HG02763 (cell line): ENCODE measurements at regions not wholly inside any gene's neighbourhood (a gene's known extent, or its start where the extent isn't known, plus 50 kb on each side); places are given as distances from the start of the nearest gene placed in this dataset.

Source experiments
- ATAC-seq: cut with Tn5 transposase; IDR thresholded peaks from one replicate; pipeline ENCODE4 v1.9.1; 2021; ENCODE audit warnings: mild to moderate bottlenecking, moderate library complexity; ENCODE audit not compliant: unreplicated experiment

DNA sequence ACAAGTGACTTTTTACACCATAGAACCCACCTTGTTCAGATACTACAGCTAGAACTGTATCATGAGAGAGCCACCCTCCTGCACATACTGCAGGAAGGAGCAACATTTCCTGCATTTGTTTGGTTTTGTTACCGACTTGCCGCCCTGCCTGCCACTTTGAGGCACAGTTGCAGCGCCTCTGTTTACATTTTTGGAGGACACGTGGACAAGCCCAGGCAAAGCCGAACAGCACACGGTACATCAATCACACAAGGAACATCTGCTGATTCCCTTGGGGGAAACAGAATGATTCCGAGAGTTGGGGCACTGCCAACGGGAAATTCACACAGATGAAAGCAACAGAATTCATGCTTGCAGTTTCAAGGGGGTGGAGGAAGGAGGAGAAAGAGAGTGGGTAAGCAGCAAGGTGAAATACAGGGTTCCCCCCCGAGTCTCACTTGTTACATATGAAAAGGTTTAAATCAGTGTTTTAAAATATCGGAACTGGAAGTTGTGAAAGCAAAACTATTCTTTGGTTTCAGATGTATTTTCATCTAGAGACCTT, 110.7 kb downstream of the BTG1 start:
- ATAC-seq = peak; percentile 71

DNA sequence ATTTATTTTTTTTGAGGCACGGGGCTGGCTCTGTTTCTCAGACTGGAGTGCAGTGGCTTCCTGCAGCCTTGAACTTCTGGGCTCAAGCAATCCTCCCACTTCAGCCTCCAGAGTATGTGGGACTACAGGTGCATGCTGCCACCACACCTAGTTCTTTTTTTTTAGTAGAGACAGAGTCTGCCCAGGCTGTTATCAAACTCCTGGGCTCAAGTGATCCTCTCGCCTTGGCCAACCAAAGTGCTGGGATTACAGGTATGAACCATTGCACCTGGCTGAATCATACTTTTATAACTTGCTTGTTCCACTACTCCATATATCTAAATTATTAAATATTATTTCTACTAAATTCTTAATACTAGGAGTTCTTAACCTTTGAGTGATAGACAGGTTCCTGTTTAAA, 111.6 kb downstream of the BTG1 start:
- ATAC-seq = no peak

DNA sequence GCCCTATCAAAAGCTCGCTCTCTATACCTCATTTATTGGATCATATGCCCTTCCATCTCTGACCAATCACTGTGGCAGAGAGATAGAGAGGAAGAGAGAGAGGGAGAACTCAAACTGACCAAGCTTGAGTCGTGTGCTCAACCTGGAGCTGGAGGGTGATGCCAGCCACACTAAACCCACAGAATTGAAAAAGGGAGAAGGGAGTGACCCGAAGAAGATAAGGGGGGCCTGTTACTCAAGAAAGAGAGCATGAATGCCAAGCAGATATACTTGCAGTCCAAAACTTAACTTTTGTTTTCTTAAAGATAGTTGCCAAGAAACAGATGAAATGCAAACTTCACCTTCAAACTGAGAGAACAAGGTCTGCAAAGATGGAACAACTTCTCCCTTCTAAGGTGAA, 112.7 kb downstream of the BTG1 start:
- ATAC-seq = no peak

DNA sequence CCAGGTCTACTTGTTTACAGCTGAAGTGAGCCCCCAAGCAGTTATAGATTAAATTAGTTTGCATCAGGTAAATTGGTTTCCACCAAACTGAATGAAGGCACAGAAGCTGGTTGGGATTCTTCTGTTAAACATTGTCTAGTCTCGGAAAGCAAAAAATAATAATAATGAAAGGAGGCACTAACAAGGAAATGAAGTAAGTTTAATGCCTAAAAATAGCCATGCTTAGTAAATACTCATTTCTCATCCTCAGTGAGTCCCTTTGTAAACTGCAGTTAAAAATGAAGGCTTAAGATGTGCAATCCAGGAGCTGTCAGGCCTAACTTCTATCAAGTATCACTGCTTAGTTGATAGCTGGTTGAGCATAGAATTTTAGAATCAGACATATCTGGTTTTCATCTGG, 113.5 kb downstream of the BTG1 start:
- ATAC-seq = no peak

DNA sequence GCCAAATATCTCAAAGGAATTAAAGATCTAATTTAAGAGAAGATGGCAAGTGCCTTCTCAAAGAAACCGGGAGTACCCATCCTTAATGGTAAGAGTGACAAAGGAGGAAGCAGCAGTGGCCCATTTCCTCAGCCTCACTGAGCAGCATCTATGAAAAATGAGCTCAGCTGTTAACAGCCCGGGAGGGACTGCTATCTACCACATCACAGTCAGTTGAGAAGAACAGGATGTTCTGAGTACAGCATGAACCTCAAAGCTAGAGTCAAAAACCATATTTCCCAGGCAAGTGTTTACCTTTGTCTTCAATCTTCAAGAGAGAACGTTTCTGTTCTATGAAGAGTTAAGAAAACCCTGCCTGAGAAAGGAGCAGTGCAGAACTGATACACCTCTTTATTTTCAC, 115.0 kb downstream of the BTG1 start:
- ATAC-seq = peak; percentile 49

DNA sequence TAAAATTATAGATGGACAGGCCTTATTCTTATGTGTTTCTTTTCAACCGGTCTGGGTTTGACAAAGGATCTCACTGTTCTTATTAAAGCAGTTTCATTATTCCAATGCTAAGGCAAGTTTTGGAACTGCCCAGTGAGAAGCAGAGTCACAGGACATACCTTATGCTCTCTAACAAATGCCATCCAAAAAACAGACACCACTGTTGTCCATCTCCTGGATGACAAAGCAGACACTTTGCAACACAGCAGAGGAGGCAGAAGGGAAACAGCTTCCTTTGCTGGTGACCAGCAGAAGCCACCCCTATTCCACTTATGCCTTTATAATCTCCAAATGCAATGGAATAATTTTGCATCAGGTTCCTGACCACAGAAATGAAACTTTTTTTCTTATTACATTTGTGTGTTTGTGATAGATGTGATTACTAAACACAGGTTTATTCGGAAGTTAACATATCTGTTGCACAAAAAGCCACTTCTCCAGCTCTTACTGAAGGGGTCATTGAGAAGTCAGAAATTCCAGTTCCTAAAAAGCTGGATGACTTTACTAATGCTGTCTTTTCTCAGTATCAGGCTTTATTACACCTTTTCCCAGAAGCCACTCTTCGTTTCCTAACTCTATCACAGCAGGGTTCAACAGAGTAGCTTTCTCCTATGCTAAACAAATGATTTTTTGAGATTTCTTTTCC, 115.6 kb downstream of the BTG1 start:
- no peak for ATAC-seq

DNA sequence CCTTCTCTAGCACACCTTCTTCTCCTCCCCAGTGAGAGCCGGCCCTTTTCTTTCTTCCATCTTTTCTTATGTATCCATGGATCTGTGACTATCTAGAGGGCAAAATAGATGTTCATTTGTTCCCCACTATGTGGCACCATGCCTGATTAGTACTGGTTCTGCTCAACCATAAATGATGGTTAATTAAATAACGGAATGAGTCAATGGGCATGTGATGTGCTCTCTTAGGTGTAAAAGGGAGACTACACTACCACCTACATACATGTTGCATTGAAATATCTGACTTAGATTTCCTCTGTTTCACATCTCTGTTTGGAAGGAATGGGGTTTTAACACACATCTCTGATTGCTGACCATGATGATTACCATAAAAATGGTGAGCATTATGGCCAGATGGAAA, 116.5 kb downstream of the BTG1 start:
- ATAC-seq = no peak

DNA sequence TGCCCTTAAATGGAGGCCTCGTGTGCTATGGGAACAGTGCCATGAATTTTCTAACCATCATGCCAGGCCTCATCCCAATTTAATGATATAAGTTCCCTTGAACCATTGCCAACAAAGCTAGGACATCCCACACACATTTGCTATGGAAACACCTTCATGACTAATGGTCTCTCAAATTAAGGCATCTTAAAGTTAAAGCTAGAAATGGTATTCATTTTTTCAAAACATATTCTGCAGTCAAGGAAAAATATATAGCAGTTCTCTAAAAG, 117.3 kb downstream of the BTG1 start:
- ATAC-seq = no peak

DNA sequence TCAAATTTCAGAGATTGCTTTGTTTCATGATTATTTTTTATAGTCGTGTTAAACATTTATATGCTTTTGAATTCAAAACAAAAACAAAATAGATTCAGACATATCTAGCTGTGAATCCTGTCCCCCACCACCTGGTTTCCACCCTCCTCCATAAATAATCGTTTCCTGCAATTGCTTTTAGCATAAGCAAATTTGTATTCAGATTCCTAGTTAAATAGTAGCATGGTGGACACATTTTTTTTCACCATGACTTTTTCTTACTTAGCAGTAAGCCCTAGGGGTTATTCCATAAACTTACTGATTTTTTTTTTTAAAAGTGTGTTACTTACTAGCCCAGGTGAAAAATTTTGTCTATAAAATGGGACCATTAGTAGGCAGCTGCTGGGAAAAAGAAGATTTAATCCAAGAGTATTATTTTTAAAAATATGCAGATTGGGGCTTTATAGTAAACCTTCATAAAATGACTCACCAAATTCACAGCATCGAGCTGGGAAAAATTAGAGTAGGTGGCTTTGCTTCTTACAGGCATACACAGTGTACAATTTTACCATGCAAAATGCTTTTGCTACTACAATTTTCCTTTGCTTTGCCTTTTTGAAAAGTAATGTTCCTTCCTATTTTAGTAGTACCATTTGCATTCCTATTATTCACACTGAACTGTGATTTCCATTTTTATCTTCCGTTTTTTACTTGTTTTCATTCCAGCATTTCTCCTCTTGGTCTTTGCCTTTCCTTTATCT, 117.8 kb downstream of the BTG1 start:
- ATAC-seq = no peak

DNA sequence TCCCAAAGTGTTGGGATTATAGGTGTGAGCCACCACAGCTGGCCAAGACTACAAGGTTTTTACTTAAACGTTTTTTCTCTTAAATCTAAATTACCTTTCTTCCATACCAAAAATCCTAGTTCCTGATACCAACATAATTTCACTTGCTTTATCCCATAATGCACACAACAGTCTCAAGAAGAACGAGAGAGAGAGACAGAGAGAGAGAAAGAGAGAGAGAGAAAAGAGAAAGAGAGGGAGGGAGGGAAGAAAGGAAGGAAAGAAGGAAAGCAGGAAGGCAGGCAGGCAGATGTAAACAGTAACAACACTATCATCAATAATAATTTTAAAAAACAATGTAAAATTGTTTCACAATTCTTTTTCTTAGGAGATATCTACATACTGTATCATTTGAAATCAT, 118.4 kb downstream of the BTG1 start:
- ATAC-seq = no peak

DNA sequence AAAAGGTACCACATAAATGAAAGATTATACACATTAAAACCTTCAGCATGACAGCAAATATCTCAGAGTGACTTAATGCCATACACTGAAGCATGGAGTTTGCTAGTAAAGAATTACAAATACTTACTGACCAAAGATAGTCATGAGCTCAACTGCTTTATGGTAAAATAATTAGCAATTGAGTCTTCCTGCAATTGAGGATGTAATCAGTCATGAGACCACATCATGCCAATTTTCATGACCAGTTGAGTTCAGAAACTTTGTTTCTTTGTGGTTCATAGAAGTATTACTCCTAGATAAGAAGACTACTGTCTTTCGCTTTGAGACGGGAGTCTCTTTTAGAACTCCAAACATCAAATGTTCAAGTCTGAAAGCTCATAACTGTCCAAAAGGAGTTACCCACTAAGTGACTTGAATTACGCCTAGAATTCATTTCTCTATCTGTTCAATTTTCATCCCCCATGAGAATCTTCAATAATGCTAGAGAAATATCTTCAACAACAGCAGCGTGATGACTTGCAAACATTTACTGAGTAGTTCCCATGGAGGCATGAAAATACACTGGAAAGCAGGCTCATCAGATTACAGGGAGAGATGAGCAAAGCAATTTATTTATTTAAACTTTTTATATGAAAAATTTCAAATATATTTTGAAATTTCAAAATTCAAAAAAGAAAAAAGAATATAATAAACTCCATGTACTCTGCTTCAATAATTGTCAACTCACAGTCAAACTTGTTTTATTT, 120.0 kb downstream of the BTG1 start:
- ATAC-seq = no peak

DNA sequence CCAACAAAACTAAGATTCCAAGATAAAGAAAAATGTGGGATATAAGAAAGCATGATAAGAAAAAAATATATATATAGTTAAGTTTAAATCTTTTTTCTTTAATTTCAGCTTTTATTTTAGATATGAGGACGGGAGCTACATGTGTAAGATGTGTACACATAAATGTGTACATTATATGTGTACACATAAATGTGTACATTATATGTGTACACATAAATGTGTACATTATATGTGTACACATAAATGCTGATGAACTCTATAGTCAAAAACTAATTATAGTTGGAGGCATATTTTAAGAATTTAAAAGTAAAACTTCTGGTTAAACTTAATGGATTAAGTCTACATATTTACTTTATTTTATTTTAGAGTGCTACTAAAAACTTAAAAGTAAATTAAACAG, 123.6 kb downstream of the BTG1 start:
- ATAC-seq = no peak

DNA sequence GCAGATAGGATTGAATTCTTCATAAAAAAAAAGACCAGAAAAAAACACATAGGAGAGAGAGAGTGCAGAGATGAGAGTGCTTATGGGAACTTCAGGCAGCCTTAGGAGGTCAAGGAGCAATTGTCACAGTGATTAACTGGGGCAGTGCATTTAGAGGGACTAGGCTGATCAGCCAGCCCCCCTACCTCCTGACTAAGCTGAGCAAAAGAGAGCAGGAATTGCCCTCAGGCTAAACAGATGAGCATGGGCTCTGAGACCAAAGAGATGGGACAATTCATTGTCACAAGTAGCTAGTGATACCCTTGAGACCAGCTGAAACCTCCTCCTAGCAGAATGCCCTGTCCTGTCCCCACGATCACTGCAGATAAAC, 124.0 kb downstream of the BTG1 start:
- no peak for ATAC-seq

DNA sequence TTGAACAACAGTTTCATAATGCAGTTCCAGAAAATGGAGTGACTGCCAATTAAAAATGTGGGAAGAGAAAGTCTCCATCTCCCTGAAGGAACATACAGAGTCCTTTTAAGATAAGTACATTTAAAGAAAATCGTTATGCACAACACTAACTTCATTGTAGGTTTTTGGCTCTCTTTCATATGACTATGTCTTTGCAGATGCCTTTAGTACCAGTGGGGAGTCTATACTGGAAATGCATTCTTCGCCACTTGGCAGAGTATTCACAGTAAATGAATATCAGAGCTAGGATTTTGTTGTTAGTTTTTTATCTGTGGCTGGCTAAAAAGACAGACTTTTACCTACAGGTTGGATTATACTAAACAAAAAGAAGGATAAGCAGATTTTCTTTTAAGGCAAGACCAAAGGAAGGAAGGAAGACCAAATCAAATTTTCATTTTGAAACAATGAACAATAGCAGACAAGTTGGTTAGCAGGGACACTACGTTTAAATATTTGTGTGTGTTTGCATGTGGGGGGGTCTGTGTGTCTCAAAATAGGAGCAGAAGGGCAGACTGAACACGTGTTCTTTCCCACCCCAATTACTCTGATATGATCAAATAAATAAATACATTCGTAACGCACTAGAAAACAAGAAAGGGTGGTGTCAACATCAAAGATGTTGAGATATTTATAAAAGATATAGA, 124.5 kb downstream of the BTG1 start:
- no peak for ATAC-seq

DNA sequence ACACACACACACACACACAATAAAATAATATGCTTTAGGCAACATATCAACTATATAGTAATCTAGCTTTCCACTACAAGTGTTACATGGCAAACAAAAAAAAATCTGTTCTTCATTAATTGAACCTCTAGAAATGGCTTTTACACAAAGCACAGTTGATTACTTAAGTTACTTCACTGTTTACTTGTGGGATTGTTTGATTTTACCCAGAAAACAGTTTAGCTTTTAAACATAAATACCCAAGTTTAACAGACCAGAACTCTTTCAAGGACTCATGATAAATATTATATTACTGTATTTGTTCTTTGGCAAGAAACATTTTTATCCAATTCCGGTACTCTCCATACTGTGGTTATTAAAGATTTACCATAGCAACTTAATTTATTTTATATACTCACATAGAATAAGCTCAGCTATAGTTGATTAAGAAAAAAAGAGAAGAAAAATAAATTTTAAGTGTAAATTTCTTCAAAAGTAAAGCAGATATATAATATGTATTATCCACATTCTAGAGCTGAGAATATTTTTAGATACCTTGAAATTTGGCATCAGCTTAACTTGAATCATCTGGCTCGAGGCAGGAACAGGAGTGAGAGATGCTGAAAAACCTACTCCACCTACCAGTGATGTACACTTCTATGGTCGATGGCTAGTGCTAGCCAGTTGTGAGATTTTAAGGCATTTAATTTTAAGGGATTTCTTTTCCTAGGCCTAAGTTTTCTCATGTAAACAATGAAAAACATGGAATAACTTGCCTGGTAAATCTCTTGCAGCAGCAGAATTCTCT, 126.0 kb downstream of the BTG1 start:
- no peak for ATAC-seq

DNA sequence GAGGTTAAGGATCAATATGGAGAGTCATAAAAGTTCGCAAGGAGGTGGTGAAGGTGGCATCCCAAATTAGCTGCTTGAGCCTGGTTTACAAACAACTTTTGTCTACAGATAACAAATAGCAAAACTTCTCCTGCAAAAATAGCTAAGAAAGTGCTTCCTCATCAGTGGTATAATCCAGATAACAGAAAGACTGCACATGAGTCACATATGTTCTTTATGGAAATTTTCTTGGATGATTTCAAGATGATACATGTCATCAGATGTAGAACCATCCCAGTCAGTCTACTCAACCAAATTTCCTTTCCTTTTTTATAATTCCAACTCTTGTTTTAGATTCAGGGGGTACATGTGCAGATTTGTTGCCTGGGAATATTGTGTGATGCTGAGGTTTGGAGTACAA, 133.0 kb downstream of the BTG1 start:
- ATAC-seq = no peak

DNA sequence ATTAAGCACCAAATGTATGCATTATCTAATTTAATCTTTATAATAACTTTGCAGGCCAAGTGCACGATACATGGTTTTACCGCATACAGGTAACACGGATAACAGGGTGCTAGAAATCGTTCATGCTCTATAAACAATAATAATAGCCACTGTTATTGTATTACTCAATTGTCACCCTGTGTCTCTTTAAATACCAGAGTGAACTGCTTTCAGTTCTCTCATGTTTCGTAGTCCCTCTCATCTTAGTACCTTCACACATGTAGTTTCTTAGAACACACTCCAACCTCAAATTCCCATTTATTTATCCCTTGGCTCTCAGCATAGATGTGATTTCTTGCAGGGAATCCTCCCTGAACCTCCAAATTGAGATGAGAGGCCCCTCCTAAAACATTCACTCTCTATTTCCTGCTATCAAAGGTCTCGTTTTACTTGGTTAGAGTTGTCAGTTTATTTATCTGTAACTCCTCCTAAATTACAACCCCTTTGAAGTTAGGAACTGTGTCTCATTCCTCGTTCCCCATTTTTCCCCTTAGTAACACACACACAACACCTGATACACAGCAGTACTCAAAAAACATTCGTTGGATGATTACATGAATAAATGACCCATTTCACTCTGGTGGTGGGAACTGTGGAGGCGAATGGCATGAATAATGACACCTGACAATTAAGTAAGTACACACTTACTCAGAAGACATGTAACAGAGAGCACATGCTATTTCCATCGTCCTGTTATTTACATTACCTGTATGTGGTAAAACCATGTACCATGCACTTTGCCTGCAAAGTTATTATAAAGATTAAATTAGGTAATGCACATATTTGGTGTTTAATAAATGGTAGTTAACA, 134.6 kb downstream of the BTG1 start:
- no peak for ATAC-seq

DNA sequence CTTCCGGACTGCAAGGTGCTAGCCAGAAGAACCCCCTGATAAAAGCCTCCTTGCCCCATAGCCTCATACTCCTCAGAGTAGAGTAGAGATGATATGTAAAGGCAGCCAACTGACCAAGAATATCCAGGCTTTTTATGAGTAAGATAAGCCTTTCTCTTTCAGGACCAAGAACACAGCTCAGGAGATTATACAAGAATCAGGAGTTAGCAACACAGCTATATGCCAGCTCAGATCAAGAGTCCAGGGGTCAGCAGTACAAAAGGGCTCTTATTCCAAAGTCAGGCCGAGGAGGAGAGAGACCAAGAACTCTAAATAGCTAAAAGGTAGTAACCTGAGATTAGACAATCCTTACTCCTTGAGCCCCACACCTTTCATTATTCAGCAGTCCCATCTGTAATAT, 135.3 kb downstream of the BTG1 start:
- no peak for ATAC-seq

DNA sequence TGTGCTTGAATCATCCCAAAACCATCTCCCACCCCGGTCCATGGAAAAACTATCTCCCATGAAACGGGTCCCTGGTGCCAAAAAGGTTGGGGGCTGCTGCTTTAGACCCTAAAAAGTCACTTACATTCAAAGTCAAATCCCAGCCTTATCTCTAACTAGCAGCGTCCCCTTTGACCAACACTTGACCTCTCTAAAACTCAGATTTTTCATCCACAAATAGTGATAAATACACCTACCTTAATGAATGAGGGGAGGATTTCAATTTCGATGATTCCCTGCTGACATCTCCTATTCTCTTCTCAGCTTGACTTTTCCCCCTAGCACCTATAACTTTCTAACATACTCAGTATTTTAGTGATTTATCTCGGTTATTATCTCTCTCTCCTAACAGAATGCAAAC, 137.3 kb downstream of the BTG1 start:
- no peak for ATAC-seq

DNA sequence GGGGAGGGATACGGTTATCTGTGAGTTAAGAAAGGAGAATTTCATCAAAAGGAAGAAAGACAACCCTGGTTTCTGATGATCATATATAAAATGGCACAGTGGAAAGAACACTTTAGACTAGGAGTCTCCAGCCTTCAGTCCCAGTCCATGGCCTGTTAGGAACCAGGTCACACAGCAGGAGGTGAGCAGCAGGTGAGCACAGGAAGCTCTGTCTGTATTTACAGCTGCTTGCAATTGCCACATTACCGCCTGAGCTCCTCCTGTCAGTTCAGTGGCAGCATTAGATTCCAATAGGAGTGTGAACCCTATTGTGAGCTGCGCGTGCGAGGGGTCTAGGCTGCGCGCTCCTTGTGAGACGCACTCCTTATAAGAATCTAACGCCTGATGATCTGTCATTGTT, 137.9 kb downstream of the BTG1 start:
- ATAC-seq = no peak
